ENCODE measurements at regions not wholly inside any gene's neighbourhood (a gene's known extent, or its start where the extent isn't known, plus 50 kb on each side); places are given as distances from the start of the nearest gene placed in this dataset.

DNA sequence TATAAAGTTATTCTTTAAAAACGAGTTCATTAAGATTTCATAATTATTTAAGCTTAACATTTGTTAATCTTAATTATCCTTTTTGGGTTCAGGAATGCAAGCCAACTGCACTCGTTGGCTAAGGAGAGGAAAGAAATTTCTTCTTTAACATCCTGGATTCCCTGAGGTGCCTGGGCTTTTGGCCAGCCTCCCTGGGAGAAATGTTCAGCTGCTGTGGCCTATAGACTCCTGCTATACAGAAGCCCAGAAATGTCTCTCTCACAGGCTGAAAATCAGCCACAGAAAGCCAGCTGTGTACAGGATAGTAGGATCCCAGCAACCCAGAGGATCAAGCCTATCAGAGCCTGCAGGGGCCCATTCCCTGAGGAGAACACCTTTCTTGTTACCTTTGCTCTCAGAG lies 430.3 kb downstream of the XIRP2 start:
- H3K4me3 ChIP-seq (ENCODE audit: low read depth, low read length) = no peak overlapping the region
- TF ChIP-seq CTCF (IDR thresholded peaks at IDR 0.05; ENCODE audit: low read depth, low read length, missing control alignments) = no peak
- DNase-seq (ENCODE audit: low read depth) = no peak

GRCh38 chr2:167310442-167310841 lies 422.2 kb downstream of the XIRP2 start:
- no peak for DNase-seq (ENCODE audit: low read depth)
- no peak overlapping the region for H3K4me3 ChIP-seq (ENCODE audit: low read depth, low read length)
- no peak for TF ChIP-seq CTCF (IDR thresholded peaks at IDR 0.05; ENCODE audit: low read depth, low read length, missing control alignments)

All from GM12864 (cell line).